GM12892 (cell line): ENCODE measurements at regions not wholly inside any gene's neighbourhood (a gene's known extent, or its start where the extent isn't known, plus 50 kb on each side); places are given as distances from the start of the nearest gene placed in this dataset.

Experiments
- POLR2A ChIP-seq: IDR thresholded peaks from 2 replicates; pipeline ENCODE4 v1.6.1; 2011; ENCODE audit warnings: low read depth, low read length, control low read depth
- POLR2AphosphoS5 ChIP-seq: IDR thresholded peaks from 2 replicates; pipeline ENCODE4 v1.6.1; 2011; ENCODE audit warnings: low read depth, low read length, control low read depth
- TAF1 ChIP-seq: IDR thresholded peaks from 2 replicates; pipeline ENCODE4 v1.6.1; 2011; ENCODE audit warnings: low read depth, mild to moderate bottlenecking, control low read depth, low read length, borderline replicate concordance

DNA sequence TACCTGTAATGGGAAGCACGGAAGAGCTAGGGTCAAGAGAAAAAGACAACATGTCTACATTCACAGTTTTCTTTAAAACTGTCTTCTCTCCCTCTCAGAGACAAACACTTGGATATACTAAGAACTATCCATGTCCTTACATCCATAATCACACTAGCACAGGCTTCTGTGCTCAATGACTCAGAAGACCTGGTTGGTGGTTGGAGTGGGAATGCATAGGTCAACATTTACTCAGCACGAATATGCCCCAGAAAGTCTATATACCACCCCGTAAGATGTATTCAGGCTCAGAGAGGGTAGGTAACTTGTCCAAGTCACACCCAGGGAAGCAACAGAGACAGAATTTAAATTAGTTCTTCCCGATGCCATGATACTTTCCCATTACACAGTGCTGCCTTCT is 891.1 kb downstream of the TUSC7 start:
- TF ChIP-seq POLR2A (no peak), POLR2AphosphoS5 (no peak), TAF1 (no peak)
